GDM1 (cell line): ENCODE measurements at regions not wholly inside any gene's neighbourhood (a gene's known extent, or its start where the extent isn't known, plus 50 kb on each side); places are given as distances from the start of the nearest gene placed in this dataset.

Experiments
- DNase-seq: peaks from one replicate; lab custom pipeline; 2025; lab: John Stamatoyannopoulos, UW

GRCh38 chr2:235358981-235359471 lies 134.8 kb upstream of the AGAP1 start:
- no peak for DNase-seq

DNA sequence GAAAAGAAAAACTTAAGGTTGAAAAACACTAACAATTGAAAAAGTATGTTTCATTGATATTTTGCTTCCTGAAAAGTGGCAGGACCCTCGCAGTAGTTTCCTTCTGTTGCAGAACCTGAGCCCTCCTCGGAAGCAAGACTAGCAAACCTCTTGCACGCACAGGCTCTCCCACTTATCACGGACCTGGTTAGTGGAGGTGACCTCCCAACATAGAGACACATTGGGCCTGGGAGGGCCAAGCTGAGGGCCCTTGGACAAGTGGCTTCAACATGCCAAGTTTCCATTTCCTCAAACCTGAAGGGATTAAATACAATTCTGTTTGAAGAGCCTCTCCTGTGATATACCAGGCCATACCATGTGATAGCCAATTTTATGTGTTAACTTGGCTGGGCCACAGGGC lies 133.4 kb upstream of the AGAP1 start:
- DNase-seq, result no peak

GRCh38 chr2:235365743-235366142 lies 128.1 kb upstream of the AGAP1 start:
- DNase-seq, result no peak

- DNase-seq, result no peak
Observed at GRCh38 chr2:235366390-235366789, 127.5 kb upstream of the AGAP1 start.

GRCh38 chr2:235366807-235367206 lies 127.0 kb upstream of the AGAP1 start:
- no peak for DNase-seq

DNA sequence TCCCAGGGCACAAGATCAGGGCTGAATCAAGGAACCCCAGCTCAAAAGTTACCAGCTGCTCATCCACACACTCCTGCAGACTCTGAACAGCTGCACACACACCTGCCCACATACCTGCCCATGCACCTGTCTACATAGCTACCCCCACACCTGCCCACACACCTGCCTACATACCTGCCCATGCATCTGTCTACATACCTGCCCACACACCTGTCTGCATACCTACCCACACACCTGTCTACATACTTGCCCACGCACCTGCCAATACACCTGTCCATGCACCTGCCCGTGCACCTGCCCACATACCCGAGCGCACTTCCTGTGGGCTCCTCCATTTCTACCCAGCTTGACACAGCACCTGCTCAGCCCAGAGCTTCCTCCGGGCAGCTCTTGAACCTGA lies 122.8 kb upstream of the AGAP1 start:
- DNase-seq, result no peak

GRCh38 chr2:235373171-235373570 lies 120.7 kb upstream of the AGAP1 start:
- no peak for DNase-seq

DNA sequence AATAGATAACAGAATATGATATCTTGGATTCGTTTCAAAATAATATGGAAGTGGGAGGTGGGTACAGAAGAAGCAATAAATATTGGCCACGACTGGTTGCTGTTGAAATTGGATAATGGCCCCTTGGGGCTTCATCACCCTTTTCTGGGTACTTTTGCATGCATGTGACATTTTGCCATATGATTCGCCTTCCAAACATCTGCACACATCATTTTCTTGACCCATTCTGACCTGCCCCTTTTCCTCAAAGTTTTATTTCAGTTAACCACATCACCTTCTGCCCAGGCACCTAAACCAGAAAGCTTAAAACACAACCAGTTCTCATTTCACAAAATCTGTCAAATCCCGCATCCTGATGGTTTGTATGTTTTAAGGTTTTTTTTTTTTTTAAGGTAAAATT lies 116.7 kb upstream of the AGAP1 start:
- DNase-seq, result no peak

GRCh38 chr2:235378246-235378645 lies 115.6 kb upstream of the AGAP1 start:
- no peak for DNase-seq

GRCh38 chr2:235378944-235379343 lies 114.9 kb upstream of the AGAP1 start:
- DNase-seq, result no peak

DNA sequence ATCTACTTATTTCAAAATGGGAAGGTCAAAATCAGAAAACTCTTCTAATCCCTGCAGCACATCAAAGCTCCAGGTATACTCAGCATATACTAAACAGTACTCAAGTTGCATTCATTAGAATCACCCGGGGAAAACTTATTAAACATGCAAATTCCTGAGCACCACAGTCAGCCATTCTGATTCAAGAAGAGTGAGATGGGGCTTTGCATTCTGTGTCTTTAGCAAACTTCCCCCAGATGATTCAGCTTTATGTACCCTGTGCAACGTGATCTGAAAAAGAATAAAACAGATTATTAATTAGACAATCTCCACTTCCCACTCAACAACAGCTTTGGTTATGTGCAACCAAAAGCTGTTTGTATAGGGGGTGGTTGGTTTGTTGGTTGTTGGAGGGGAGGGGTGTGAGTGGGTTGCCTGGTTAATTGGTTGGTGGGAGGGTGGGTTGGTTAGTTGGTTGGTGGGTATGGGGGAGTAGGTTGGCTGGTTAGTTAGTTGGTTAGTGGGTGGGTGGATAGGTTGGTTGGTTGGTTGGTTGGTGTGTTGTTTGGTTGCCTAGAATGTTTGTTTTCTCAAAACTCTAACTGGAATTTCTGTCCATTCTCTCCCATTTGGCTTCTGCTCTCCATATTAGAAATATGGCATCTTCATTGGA lies 112.5 kb upstream of the AGAP1 start:
- DNase-seq, result no peak

DNA sequence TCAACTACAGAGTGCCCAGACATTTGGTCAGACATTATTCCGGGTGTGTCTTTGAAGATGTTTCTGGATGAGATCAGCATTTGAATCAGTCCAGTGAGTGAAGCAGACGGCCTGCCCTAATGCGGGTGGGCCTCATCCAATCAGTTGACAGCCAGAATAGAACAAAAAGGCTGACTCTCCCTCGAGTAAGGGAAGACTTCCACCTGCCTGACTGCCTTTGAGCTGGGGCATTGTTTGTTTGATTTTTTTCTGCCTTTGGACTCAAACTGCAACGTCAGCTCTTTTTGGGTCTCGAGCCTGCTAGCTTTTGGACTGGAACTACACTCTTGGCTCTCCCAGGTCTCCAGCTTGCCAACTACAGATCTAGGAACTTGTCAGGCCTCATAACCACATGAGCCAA lies 111.7 kb upstream of the AGAP1 start:
- DNase-seq, result no peak

DNA sequence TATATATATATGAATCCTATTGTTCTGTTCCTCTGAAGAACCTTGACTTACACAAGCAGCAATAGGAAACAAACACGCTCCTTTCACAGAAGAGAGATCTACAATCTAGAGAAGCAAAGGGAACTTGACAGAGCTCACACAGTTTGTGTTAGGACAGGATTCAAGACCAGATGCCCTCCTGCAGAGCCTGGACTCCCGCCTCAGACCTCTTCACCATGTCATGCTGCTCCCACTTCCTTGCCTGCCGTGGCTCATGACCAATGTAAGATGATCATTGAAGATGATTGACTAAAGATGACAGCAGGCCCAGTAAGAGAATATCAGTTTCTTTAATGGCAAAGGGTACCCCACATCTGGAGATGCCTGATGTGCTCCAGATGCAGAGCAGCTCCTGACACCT lies 111.2 kb upstream of the AGAP1 start:
- no peak for DNase-seq

- DNase-seq, result no peak
Observed at GRCh38 chr2:235383272-235383843, 110.5 kb upstream of the AGAP1 start.

- DNase-seq, result no peak
Observed at GRCh38 chr2:235384624-235385023, 109.2 kb upstream of the AGAP1 start.

DNA sequence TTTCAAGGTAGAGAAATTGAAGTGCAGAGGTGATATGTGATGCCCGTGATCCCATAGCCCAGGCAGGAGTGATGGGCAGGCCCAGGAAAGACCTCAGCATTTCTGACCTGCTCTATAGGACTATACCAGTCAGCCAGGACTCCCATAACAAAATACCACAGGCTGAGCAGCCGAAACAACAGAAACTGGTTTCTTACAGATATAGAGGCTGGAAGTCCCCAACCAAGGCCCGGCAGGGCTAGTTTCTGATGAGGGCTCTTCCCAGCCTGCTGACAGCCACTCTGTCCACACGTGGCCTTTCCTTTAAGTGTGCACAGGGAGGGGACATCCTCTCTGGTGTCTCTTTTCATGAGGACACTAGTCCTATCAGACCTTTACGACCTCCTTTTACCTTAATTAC lies 104.2 kb upstream of the AGAP1 start:
- DNase-seq, result no peak

- DNase-seq, result peak; percentile 42
Observed at GRCh38 chr2:235390108-235390815, 103.6 kb upstream of the AGAP1 start.

DNA sequence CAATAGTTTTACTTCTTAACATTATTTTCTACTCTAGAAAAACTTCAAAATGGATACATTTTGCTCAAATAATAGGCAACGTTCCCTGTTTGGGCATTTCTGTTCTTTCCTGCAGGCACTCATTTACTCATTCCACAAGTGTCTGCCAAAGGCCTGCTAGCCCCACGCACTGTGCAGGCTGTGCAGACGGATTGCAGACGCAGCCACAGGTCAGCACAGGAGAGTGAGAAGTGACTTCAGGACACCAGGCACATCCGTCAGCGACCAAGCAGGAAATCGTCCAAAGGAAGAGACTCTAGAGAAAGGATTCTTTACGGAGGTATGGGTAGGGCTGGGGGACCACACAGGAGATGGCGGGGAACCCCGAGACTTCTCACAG lies 103.0 kb upstream of the AGAP1 start:
- DNase-seq, result no peak

DNA sequence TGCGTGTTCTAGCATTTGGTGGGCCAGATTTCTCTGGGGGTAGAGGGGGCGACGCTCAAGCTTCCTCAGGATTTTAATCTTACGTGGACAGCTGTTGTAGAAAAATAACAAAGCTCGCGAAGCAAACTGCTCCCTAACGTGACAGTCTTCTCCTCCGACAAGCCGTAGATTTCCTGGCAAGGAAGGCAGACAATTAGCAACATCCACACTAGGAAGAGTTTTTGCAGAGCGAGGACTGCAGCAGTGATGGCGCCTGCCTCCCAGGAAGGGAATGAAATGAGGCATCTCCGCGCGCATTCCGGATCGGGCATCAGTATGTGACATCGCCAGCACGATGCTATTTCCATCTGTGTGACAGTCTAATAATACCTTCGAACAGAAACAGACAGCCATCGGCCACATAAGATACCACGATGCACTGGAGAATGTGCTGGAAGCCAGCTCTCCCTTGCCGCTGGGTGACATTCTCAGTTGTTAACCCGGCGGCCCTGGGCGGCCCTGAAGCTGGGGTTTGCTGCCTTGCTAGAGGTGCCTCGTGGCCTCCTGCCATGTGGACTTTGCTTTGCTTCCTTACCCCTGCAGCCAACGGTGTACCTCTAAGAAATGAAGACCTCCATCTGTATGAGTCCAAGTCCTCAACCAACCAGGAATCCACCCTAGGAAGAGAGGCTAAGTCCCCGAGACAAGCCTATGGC lies 101.8 kb upstream of the AGAP1 start:
- no peak for DNase-seq

DNA sequence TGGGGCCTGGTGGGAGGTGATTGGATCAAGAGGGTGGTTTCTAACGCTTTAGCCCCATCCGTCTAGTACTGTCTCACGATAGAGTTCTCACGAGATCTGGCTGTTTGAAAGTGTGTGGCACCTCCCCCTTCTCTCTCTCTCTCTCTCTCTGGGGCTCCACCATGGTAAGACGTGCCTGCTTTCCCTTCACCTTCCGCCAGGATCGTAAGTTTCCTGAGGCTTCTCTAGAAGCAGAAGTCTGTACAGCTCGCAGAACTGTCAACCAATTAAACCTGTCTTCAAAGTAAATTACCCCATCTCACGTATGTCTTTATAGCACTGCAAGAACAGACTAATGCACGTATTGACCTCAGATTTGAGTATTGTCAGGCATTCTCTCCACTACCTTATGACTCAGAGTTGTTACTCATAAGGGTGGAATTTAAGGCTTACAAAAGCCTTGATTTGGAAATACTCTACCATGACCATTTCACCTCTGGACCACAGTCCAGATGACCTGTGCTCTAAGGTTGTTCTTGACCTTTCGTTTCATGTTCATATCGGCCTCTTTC lies 99.5 kb upstream of the AGAP1 start:
- no peak for DNase-seq

DNA sequence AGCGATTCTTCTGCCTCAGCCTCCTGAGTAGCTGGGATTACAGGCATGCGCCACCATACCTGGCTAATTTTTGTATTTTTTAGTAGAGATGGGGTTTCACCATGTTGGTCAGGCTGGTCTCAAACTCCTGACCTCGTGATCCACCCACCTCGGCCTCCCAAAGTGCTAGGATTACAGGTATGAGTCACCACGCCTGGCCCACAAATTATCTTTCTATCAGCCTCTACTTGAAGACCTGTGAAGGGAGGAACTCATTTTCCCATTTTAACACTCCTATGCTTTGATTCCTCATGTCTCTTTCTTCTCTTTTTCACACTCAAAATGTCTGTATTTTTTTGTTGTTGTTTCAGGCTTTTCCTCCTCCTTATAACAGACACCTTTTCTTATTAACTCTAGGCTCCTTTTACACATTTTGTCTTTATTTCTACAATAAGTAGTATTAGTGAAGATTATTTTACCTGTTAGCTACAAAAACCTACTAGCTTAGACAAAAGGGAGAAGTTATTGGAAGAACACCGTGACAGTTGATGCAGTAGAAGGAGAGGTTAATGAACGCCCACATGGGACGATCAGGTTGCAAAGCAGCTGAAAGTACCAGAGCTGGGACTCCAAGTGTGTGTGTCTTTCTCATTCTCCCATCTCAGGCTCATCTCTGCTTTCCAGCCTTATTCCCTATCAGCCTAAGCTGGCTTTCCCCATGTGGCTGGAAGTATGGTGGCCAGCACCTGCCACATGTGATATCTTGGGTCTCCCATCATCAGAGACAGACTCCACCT lies 97.6 kb upstream of the AGAP1 start:
- DNase-seq, result no peak

GRCh38 chr2:235398321-235398720 lies 95.5 kb upstream of the AGAP1 start:
- no peak for DNase-seq
